ENCODE measurements at regions not wholly inside any gene's neighbourhood (a gene's known extent, or its start where the extent isn't known, plus 50 kb on each side); places are given as distances from the start of the nearest gene placed in this dataset.

GRCh38 chr7:113246738-113247137, 128.4 kb upstream of the SMIM30 start:
- no peak for TF ChIP-seq POLR2A (IDR thresholded peaks at IDR 0.05)
- TF ChIP-seq CTCF (IDR thresholded peaks at IDR 0.05), result no peak
